HG03469 (cell line): ENCODE measurements at regions not wholly inside any gene's neighbourhood (a gene's known extent, or its start where the extent isn't known, plus 50 kb on each side); places are given as distances from the start of the nearest gene placed in this dataset.

Experiments
- ATAC-seq: cut with Tn5 transposase; IDR thresholded peaks from one replicate; pipeline ENCODE4 v1.9.1; 2021; ENCODE audit warnings: mild to moderate bottlenecking, moderate library complexity, moderate number of reproducible peaks; ENCODE audit not compliant: unreplicated experiment

DNA sequence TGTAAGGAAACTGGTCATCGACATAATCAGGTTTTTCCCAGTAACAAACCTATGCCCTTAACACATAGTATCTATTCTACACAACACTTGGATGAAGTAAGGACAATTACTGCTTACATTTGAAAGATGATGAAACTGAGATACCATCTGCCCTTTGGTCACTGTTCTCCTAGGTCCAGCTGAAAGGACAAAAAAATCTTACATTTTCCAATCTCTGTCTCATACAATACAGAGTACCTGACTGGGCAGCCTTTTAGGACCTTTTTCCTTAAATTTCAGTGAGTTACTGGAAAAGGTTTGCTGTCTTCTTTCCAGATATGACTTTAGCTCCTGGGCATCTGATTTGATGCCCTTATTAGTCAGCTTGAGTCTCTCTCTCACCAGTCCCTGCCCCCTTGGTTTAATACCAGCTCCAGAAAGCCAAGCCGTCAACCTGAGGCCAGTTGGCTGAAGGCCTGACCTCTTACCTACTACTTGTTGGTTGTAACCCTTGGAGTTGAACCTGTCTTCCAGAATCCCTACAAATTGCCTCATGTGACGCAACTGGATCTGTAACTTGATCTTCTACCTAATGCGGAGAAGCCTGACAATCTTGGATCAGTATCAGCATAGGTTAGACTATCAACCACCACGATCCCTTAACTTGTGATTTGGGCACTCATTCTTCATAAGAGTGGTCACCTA lies 355.3 kb upstream of the ZNF385D start:
- ATAC-seq: no peak

DNA sequence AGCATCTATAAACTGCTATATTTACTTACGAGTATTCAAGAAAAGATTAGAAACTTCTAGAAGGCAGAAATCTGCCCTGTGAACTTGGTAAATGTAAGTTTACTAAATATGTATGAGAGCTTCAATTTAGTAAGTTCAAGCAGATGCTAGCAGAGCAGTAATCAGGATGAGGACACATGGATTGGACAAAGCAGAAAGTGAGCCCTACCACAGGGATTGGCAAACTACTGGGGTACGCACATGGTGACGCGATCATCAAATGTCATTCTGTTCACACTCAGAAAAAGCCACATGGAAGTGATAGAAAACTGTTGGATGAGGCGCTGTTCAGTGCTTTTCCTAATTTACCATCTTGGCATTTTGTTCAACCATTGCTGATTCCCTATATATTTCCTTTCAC lies 360.2 kb upstream of the ZNF385D start:
- no peak for ATAC-seq

DNA sequence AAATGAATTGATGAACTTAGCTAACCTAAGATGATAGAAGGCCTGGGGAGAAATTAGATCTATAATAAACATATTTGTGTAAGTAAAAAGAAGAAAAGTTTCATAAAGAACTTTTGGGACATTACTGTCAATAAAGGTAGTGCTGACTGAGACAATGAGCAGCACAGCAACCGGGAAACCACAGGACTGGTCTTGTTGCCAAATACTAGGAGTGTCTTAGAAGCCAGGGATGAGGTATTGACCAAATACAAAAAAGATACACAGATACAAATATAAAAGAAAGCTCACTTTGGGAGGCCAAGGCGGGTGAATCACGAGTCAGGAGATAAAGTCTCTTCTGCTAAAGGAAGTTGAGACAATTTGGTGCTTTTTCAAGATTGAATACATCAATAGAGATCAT lies 362.4 kb upstream of the ZNF385D start:
- ATAC-seq: no peak

DNA sequence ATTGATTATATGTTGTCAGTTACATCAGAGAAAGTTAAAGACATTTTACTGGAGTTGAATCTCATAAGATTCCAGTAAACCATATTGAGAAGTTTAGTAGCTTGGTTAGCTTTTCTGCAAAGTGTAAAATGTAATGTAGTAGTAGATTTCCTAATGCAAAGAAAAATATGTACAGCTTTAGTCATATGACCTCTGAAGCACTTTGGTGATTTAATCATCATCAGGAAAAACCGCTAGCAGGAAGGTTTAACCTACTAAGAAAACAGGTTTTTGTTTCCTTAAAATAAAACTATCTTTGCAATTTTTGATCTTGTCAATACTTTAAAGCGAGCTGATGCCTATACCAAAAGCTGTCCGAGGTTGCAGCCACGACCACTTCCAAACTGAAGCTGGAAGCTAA lies 364.6 kb upstream of the ZNF385D start:
- ATAC-seq: no peak

DNA sequence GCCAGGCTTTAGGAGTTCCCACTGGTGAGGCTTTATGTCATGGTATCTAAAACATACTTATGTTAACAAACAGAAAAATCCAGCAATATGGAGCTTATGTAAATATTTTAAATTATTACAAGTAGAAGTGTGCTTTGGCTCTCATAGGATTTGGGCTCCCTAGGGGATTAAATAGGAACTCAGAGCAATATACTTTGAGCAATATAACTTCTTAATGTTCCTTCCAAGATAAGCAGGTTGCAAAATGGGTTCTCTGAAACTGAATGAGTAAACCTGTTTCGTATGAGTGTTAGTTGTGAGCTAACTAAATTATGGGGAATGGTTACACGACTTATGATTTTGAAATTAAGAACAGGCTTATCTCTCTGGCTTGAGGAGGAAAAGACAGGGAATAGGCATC lies 366.1 kb upstream of the ZNF385D start:
- no peak for ATAC-seq

DNA sequence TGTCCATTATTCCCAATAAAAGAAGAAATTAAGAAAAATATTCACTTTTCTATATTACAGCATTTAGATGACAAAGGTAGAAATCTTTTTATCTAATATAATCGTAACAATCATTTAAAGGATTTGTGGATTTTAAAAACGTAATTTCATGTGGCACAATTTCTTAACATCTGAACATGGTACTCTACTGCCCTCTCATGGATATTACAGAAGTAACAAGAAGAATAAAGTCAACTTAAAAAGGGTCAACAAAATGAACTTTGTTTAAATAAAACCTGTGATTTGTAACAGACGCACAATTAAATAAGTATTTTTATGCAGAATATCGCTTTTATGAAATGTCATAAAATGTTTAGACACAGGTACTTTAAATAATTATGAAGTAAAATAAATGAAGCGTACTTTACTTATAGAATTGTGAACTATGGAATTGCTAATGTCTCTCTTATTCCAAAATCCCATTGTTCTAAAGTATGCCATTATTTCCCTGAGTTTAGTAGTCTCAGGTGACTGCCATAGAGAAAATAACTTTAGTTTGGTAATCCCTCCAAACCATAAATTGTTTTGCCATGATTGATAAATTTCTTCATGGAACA lies 366.8 kb upstream of the ZNF385D start:
- ATAC-seq: no peak

DNA sequence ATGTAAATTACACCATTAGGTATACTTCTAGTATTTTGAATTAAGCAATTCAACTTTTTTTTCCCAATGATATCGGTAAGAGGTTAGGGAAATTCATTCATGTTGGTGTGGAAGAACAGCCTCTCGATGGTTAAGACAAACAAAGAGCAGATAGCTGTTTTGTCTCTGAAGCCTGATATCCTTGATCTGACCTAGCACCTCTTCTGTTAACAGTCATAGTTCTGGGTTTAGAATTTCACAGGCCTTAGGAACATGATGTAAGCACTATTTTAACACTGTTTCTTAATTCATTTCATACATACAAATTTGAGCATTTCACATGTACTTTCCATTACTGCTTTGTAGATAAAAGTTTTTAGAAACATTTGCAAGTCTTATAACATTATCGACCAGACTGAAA lies 367.5 kb upstream of the ZNF385D start:
- no peak for ATAC-seq

DNA sequence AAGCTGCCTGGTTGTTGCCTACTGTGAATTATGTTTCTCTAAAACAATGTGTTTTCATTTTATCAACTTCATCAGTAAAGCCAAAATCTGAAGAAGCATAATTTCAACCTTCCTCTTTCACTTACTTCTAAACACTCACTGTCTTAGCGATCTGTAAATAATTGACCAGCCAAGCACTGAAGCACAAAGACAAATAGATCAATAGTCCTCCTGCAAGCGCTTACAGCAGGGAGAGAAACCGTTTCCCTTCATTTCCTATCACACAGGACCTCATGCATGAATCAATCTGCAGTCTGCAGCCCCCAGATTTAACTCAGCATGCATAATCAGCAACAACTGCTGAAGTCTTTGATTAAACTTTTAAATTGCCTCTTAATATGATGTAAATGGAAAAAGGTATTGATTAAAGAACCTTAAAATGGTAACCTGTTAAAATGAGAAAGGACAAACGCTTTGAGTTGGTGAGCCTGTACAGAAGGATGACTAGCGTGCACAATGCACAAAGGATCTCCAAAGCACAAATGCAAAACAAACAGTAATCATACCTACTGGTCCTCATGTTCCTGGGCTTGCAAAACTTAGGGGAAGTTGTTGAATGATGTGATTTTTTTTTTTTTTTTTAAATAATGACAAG lies 370.2 kb upstream of the ZNF385D start:
- ATAC-seq: no peak

DNA sequence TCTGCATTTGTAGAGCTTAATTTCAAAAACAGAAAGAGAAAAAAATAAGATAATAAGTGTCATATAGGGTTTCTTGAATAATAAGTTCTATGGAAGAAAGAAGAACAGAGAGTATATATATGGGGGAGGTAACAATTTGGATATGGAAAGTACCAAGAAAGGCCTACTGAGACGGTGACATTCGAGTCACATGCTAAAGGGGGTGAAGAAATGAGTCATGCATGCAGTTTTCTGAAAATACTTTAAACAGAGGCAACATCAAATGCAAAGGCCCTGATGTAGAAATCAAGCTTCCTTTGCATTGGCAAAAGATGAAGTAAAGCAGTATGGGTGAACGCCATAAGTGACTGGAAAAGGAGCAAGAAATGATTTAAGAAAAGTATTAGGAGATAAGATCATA lies 371.6 kb upstream of the ZNF385D start:
- peak; percentile 81 for ATAC-seq

DNA sequence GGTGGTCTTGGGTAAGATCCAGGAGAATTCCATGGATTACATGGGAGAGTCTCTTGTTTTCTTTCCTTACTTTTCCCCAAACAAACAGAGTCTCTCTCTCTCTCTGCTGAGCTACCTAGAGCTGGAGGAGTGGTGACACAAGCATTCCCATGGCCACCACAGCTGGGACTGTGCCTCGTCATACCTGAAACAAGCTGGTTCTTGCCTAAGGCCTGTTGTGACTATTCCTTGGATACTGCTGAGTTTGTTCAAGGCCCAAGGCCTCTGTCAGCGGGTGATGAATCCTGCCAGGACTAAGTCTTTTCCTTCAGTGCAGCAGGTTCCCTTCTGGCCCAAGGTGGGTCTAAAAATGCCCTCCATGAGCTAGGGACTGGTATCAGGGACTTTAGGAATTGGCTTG lies 378.1 kb upstream of the ZNF385D start:
- no peak for ATAC-seq

DNA sequence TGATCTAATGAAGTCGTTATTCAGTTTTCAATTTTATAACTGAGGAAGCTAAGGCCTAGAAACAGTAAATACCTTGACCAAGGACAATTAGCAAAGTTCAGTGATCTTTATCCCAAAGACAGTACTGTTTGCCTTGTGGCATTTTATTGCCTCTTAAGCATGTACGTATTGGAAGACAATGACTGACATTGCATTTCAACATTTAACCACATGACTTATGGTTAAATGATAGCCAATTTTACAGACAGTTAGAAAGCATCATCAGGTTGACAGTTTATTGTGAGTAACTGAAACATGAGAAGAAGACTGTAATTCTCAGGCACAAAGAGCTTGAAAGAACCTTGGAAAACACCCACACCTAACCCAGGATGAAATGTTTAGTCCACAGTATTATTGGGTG lies 390.8 kb upstream of the ZNF385D start:
- ATAC-seq: no peak

DNA sequence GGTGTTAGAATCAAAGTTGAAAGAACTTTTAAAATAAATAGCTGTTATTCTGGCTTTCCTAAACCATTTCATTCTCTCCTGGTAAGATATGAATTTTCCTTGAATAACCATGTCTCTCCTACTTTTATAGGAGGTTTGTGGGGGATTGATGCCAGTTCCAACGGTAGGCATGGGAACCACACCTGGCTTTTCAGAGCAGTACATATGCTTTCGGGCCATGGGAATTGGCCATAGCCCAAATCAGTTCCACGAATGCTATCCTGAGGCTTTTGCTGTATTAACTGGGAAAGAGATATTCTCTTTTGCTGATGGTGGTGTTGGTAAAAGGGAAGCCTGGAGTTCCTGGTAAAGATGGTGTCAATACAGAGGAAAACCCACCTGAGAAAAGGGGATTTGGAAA lies 396.2 kb upstream of the ZNF385D start:
- no peak for ATAC-seq

DNA sequence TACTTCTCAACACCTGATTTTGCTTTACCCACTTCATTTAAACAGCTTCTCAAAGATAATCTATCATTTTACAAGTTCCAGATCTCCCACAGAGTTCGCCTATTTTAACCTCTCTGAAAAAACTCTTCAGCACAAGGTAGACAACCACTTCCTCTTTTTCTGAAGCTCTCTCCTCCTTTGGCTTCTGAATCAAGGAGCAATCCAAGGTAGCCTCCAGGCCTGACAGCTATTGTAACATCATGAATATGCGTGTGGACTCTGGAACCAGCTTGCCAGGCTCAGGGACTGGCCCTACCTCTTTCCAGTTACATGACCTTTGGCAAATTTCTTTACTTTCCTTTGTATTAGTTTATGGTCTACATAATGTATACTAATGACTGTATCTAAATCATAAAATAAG lies 405.9 kb upstream of the ZNF385D start:
- ATAC-seq: no peak

DNA sequence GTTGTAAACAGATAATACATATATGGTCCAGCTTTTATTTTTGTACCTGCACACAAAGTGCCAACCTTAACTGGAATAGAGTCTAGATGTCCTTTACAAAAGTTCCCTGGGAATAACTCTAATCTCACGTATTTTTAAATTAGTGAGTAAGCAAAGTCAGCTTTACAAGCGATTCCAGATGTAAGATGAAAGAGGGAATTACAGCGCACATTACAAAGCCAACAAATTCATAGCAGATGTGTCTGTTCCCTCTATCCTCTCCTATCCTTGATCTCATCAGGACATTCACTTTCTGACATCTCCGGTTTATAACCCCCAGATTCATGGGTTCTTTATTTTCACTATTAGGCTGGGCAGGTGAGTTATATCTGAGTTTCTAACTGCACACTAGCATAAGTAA lies 406.8 kb upstream of the ZNF385D start:
- no peak for ATAC-seq

DNA sequence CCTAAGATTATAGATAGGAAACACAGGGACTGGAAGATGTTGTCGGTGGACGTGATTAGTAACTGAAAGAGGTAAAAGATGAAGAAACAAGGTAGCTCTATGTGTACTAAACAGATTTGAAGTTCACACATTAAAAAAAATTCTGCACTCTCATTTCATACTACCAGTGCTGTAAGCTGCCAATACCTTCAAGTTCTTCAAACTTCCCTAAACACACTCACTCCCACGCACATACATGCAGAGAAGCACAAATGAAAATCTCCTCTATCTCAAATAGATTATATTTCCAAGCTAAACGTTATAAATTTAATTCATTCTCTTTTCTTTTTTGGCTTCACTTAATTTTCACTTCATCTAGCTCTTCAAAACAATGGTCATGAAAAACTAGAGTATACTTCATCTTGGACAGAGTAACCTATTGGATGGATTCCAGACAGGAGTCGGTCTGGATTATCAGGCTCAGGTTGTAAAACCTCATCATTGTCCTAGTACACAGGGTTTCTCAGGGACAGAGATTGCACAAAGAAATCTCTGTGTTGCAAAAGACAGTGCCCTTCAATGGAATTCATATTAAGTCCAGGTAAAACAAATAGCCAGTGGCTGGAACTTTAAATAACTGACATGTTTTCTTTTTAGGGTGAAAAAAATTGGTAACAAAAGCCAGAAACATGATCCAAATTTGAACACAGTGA lies 408.1 kb upstream of the ZNF385D start:
- ATAC-seq: no peak

DNA sequence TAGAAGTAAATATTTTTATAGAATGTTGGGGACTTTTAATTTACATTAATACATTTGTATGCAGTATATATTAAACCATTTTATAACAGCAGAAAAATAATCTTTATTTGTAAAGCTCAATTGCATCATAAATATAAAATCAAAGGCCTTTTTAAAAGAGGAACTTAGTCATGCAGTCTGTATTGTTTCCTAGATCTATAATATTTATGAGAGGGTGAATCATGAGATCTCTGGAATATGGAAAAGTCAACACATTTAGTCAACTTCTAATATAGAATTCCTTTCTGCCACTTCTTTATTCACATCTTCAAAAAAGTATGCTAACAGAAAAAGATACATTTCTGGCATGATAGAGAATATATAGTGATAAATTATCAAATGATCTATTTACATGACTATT lies 410.3 kb upstream of the ZNF385D start:
- ATAC-seq: no peak

DNA sequence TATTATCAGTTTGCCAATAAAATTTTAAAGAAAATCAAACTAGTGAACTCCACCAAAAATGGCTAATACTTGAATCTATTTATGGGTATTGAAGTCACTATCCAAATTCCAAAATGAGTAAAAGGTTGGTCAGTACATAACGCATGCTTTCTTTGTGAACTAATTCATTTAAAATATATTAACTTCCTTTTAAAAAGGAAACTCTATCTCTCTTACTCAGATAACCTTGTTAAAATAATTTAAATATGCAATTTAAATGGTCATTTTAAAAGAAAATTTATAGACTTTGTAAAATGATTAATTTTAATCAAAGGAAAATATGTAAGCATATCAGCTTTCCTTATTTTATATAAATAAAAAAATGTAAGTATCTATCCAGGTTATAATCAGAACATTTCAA lies 419.4 kb upstream of the ZNF385D start:
- no peak for ATAC-seq

DNA sequence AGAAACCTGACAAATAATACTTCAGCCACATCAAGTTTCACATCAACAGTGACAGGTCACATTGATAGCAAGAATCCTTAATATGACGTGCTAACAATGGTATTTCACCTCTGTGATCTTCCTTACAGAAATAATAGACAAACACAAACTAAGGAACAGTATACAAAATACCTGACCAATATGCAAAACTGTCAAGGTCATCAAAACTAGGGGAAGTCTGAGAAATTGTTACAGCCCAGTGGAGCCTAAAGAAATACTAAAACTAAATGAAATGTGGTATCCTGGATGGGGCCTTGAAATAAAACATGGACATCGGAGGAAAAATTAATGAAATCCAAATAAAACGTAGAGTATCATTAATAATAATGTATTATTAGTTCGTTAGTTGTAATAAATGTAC lies 422.0 kb upstream of the ZNF385D start:
- ATAC-seq: no peak

DNA sequence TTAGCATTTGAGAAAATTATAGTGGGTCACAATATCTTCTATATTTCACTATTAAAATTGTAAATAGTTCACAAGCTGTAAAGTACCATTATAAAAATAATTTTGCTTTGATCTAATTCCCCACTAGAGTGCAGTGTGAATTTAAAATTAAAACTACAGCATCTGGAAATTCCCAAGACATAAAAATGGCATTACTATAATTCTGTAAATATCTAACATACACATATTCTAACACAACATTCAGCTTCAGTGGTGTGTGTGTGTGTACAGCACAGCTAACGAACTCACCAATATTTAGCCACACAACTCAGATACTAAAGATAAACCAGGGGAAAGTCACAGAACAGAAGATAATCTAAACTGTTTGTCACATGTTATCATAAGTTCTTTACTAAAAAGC lies 424.9 kb upstream of the ZNF385D start:
- ATAC-seq: no peak

DNA sequence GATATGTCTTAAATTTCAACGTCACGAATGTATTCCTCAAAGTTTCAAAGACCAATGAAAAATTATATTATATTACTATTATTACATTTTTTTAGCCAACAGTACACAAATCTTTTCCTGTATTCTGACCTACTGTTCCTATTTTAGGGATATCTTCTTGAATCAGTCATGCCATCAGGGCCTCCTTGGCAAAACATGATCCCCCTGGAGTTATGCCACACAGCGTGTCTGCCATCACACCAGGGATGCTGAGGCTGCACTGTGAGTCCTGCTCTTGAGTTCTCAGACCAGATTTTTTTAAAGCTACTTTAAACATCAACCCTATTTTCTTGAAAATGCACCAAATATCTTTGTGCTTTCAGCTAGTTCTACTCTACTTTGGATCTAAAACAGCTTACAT lies 425.9 kb upstream of the ZNF385D start:
- ATAC-seq: no peak

DNA sequence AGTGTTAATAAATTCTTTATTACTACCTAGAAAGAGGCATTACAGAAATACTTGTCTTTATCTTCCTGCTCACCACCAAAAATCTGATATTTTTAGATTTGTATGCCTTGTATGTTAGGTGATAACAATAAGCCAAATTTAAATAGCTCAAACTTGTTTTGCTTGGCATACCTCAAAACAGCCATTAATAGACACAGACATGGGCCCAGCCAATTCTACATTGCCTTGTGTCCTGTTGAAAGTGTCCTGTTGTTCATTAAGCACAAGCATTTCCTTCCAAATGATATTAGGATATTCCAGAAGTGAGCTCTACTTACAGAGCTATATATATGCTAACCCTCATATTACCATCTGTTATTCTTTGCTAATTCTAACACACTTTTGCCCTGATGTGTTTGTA lies 438.6 kb upstream of the ZNF385D start:
- ATAC-seq: no peak

DNA sequence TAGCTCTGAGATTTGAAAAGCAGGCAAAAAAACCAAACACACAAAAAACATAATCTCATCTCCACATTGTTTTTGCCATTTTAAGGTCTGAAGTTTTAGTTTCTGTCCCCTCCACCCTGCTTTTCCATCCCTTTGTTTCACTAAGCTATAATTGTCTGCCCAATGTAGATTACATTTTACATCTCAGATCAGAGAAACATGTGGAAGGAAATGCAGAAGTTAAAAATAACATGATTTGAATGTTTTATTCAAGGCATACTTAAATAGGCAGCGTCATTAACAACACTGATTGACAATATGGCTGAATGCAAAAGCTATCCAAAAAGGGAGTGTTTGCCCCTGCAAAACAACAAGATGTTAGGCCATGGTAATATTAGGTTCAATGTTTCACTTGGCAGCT lies 448.1 kb upstream of the ZNF385D start:
- no peak for ATAC-seq
